ENCODE measurements at regions not wholly inside any gene's neighbourhood (a gene's known extent, or its start where the extent isn't known, plus 50 kb on each side); places are given as distances from the start of the nearest gene placed in this dataset.
"Not testable (repeated sequence)": the region's sequence is repeated elsewhere in the genome, so short reads cannot be mapped to it uniquely, and the experiment has no call there.

- DNase-seq, result not testable (repeated sequence)
These were observed 197.7 kb downstream of the FGFR2 start for GRCh38 chr10:121400507-121400906.

GRCh38 chr10:121403527-121403926, 194.7 kb downstream of the FGFR2 start:
- no peak for DNase-seq

DNA sequence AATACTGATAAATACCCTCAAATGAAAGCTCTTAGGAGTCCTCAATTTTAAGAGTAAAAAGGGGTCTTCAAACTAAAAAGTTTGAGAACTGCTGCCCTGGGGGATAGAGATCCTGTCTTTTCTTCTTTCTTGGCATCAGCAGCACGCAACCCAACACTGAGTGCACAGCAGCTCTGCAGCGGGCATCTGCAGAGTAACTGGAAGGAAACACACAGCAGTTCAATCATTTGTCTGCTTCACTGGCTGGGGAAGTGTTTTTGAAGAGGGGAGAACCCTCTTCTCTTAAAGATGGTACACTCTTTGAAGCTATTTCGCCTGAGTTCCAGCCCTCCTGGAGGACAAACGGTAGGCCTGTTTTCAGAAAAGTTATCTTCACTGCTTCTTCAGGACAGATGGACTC, 193.6 kb downstream of the FGFR2 start:
- DNase-seq, result no peak

GRCh38 chr10:121405096-121405495, 193.1 kb downstream of the FGFR2 start:
- DNase-seq, result no peak

- DNase-seq, result no peak
These were observed 192.7 kb downstream of the FGFR2 start for GRCh38 chr10:121405549-121405948.

DNA sequence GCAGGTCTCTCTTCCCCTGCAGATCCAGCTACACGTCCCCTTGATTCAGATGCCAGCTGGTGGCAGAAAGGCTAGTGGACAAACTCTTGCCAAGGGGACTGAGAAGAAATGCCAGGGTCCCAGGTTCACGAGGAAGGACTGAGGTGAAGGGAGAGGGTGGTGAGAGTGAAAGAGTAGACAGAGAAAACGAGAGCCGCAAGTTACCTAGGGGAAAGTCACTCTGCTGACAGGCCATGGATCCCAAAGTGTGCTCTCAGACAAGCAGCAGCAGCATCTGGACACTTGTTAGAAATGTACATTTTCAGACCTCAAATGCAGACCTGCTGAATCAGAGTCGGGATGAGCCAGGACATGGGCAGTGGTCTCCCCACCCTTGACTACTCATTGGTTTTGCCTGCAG, 192.3 kb downstream of the FGFR2 start:
- no peak for DNase-seq

- DNase-seq, result no peak
These were observed 191.3 kb downstream of the FGFR2 start for GRCh38 chr10:121406823-121407545.

GRCh38 chr10:121409466-121410104, 188.7 kb downstream of the FGFR2 start:
- DNase-seq, result no peak

DNA sequence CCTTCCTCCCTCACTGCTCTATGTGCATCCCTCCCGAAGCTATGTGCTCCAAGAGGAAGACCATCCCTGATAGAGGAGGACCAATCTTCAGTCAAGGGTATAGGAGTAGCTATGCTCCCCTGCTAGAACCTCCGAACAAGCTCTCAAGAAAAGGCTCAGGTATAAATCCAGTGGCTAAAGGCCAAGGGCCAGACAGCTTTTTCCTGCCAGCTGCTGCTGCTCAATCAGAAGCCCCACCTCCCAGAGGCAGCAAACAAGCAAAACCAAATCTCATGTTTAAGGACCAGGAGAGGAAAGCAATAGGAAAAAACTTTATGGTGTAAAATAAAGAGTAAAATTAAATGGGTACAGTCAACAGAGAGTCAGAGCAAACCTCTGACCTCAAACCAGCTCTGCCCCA, 187.2 kb downstream of the FGFR2 start:
- no peak for DNase-seq

- DNase-seq, result no peak
These were observed 184.3 kb downstream of the FGFR2 start for GRCh38 chr10:121413951-121414350.

- no peak for DNase-seq
These were observed 183.7 kb downstream of the FGFR2 start for GRCh38 chr10:121414366-121415062.

GRCh38 chr10:121415063-121415399, 183.2 kb downstream of the FGFR2 start:
- DNase-seq, result no peak

DNA sequence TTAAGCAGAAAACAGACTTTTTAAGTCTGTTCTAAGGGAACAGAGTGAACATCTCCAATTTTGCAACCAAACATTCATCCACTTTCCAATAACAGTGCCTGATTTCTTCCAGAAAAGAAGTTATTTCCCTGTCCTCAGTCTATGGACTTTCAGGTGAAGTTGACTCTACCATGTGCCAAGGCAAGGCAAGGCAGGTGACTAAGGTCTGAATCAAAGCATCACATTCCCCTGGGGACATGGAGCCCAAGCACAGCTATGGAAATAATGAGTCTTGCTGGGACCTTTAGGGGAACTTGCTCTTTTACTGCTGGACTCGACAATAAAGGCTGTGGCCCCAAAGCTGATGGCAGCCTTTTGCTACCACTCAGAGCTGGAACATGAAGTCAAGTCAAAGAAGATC, 182.2 kb downstream of the FGFR2 start:
- DNase-seq, result no peak

DNA sequence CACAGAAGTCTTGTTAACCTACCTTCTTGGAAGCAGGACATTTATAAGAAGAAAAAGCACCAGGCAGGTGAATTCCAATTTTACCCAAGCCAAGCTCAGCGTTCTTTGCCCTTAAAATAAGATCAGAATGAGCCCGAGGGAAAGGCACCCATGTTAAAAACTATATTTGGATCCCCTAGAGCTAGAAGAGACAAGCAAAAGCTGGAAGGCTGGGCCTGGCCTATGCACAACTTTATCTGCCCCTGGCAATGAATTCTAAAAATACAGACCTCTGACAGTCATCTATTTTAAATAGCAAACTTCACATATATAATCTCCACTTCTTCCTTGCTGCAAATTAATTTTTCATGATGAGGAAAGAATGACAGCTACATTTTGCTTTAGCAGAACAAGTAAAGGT, 180.9 kb downstream of the FGFR2 start:
- no peak for DNase-seq

GRCh38 chr10:121418126-121418777, 180.0 kb downstream of the FGFR2 start:
- no peak for DNase-seq

DNA sequence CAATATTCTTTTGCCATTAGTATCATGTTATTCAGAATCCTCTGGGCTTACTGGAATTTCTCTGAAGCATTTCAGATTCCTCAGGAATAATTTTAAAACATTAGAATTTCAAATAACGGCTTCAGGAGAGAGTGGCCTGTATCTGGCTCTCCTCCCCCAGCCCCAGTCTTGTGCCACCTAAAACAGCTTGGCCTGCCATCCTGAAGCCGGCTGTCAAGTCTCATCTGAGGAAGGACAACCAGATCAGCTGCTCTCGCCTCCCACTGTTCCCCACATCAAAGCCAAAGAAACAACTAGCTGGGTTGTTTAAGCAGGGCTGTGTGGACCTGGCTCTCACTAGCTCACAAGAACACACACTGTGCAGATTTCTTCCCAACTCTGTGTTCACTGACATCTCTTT, 178.2 kb downstream of the FGFR2 start:
- no peak for DNase-seq

- DNase-seq, result no peak
These were observed 176.1 kb downstream of the FGFR2 start for GRCh38 chr10:121422096-121422495.

DNA sequence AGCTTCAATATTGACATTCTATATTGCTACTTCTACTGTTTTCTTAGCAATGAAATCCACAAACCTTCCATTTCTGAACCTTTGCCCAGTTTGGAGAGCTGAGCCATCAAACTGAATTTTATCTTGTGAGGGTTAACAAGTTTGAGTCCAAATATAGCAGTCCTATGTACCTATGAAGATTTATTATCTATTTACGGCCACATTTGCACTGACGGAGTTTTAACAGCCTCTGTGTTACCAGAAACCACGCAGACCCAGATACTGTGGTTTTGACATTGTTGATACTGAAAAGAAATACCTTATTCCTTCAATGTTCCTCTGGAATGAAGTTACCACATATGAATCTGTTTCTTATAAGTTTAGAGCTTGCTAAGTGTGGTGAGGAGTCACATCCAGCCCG, 172.6 kb downstream of the FGFR2 start:
- no peak for DNase-seq

DNA sequence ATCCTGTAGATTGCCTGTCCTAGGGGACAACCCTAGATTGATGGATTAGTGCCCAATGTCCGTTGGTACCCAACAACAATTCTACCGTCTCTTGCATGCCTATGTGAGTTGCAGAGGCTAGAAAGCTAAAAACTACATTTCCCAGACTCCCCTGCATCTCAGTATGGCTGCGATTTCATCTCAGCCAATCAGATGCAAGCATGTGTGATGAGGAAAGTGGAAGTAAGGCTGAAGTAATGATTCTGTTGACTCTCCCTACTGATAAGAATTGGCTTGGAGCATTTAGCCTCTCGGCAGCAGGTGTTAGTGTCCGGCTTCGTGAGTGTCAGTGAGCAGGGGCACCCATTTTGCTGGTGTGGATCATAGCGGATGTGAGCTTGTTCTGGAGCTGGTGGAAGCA, 171.9 kb downstream of the FGFR2 start:
- DNase-seq, result no peak

Measured in stimulated activated CD8-positive, alpha-beta memory T cell treated with anti-CD3 and anti-CD28 coated beads, Interleukin-4, amount 100 ng/mL, for 48 hours (primary cell).